Non-pigmented ciliary epithelial cell (primary cell): ENCODE measurements at regions not wholly inside any gene's neighbourhood (a gene's known extent, or its start where the extent isn't known, plus 50 kb on each side); places are given as distances from the start of the nearest gene placed in this dataset.
"Not testable (repeated sequence)": the region's sequence is repeated elsewhere in the genome, so short reads cannot be mapped to it uniquely, and the experiment has no call there.

Source experiments
- DNase-seq: peaks from one replicate; pipeline ENCODE4 v3.0.0-alpha.2; 2010; ENCODE audit warnings: low read depth

DNA sequence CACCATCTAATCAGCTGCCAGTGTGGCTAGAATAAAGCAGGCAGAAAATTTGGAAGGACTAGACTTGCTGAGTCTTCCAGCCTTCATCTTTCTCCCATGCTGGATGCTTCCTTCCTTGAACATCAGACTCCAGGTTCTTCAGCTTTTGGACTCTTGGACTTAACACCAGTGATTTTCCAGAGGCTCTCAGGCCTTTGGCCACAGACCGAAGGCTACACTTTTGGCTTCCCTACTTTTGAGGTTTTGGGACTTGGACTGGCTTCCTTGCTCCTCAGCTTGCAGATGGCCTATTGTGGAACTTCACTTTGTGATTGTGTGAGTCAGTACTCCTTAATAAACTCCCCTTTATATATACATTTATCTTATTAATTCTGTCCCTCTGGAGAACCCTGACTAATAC is 129.8 kb upstream of the MB21D2 start:
- DNase-seq = not testable (repeated sequence)

DNA sequence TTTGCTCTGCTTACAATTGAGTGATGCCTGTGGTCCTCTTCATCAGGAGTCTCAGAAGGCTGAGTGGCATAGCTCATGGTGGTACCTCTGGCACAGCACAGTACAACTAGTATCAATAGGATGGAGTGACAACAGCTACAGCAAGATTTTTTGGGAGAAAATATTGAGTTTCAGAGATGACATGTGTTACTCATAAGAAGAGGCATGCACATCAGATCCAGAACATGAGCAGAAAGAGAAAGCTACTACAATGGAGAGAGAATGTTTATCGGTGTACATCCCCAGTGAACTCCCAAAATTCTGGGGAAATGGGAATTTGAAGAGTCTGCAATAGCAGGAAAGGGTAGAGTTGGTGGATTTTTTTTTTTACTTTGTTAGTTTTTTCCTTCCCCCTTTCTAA is 130.5 kb upstream of the MB21D2 start:
- DNase-seq = no peak

DNA sequence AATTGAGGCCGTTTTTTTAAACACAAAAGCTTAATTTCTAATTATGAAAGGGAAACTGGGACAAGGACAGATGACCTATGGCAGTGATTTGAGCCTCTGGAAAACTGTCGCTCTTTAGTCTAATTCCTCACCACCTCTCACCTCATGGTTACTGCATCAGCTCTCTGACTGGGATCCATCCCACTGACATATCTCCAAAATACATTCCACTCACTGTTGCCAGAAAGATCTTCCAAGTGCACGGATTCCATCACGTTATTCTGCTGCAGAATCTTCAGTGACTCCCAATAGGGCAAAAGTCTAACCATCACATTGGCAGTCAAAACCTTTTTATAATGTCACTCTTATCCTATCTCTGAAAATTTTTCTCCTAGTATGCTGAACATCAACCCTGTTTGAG is 132.3 kb upstream of the MB21D2 start:
- no peak for DNase-seq

DNA sequence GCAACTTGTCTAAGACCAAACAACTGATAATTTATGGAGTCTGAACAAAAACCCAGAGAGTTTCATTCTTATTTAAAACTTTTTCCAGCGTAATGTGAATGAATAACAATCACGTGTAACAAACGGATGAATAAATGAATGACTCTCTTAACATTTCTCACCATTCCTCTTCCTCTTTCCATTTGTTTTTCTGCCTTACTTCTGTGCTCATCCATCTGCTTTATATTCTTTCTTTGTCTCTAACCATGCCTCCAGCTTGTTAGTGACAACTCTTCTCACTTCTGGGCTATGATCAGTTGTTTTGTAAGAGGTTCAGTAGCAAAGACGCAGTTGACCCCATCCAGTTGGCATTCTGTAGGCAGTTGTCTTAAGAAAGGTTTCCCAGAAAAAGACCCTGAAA is 133.7 kb upstream of the MB21D2 start:
- no peak for DNase-seq

DNA sequence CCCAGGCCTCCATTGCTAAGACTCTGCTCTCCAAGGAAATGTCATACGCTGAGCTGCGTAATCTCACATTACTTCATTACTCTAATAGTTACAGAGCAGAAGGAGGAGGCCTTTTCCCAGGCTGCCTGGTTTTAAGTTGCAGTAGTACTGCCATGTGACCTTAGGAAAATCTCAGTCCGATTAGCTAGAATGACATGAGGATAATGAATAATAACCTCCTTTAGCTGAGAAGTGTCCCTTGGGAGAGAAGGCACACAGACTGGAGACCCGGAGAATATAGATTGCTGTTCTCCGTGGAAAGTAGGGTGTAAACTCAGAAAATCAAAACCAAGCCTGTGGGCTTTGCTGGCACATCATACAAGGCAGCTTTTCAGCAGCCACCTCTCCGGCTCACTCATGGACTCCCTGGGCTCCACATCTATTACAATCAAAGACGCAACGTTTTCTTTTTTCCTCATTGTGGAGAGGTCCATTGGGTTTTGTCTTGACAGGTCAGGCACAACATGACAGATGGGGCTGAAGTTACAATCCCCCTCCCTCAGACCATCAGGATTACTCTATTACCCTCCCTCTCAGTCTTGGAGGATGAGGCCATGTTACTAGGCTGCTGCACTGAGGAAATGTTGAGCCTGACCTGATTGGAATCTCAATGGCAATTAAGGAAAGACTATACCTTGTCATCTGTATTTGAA is 134.8 kb upstream of the MB21D2 start:
- no peak for DNase-seq

DNA sequence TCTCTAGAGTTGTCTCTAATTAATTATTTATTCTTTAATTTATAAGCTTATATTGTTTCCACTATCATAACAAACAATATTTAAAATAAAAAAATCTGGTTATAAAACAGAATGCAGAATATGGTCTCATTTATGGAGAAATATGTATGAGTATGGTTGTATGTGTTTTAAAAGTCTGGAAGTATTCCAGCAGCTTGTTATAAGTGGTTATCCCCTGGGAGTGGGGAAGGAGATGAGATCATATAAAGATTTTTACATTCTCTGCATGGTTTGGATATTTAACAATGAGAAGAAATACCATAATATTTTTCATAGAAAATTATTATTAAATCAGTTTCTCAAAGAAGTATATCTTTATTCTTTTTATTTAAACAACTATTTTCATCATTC is 135.4 kb upstream of the MB21D2 start:
- DNase-seq = no peak

DNA sequence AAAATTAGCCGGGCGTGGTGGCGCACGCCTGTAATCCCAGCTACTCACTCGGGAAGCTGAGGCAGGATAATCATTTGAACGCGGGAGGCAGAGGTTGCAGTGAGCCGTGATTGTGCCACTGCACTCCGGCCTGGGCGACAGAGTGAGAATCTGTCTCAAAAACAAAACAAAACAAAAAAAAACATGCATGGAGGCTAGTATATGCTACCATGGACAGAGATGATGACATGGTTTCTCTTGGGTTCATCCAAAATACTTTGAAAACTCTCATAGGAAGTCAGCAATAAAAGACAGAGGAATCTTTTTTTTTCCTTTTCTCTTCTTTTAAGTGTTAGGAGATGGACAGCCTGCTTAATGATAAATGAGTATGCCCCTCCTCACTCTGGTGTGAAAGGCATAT is 137.7 kb upstream of the MB21D2 start:
- DNase-seq = no peak

DNA sequence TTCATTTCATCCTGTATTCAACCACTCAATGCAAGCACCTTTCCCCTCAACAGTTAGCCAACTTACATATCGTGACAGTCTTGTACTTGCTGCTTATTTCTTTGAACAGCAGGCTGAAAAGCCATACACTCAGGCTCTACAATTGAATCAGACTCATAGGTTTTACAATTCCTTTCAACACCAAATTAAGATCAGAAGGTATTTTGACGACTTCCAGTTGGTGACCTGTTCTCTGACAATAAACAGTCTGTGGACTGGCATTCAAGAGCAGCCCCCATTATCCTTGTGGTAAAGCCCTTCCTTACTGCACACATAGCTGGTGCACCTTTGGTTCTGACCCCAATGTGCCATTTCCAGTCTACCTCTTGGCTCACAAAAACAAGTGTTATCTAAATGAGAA is 140.0 kb upstream of the MB21D2 start:
- DNase-seq = no peak

DNA sequence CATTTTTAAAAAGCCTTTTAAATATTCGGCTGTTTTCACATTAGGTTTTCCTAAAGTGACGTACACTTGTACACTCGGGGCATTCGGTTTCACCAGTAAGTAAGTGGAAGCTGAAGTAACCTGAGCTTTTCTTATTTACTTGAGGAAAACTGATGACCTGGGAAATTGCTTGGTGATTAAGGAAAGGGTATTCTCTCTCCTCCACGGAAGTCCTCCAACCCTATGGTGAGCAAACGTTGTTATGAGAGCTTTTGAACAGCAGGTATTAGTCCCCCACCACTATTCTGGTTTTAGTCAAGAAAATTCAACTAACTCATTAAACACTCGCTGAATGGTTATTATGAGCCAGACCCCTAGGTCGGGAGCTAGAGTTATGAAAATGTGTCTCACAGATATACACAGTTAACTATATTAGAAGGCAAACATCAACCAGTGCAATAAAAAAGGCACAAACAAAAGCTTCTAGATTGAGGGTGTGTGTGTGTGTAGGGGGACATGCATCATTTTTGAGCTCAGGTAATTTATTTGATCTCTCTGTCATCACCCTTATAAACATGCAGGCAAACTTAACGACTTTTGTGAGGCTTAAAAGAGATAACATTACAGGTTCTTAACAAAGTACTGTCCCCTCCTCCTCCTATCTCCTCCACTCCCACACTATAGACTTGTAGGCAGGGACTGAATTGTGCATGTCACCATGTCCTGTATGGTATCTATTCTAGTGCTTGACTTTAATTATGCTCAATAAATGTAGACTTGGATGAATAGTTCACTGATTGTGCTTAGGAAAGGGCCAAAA is 143.3 kb upstream of the MB21D2 start:
- DNase-seq = no peak

DNA sequence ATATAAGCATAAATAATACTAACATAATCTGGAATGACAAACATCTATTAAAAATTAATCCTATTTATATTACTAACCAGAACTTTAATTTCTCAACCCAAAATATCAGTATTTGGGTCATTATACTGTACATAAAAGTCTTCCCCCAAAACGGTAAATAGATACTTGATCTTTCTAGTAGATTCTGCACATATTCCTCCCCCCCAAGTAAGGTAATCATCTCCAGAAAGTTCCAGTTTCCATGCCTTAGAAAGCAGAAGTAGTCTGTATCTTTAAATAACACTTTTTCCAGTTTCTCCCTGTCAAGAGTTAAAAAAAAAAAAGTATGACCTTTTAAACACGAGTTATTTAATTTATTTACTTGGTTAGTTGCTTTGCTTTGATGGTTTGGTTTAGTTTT is 150.7 kb upstream of the MB21D2 start:
- no peak for DNase-seq

DNA sequence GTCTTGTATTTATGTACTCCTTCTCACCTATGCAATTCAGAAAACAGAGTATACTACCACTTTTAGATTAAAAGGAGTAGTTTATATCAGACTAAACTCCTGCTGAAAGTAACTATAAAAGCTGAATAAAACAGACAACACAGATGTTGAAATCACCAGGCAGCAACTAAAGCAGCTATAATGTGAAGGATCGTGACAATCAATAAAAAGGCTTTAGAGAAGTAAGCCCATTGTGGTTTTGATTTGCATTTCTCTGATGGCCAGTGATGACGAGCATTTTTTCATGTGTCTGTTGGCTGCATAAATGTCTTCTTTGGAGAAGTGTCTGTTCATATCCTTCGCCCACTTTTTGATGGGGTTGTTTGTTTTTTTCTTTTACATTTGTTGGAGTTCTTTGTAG is 152.1 kb upstream of the MB21D2 start:
- not testable (repeated sequence) for DNase-seq

DNA sequence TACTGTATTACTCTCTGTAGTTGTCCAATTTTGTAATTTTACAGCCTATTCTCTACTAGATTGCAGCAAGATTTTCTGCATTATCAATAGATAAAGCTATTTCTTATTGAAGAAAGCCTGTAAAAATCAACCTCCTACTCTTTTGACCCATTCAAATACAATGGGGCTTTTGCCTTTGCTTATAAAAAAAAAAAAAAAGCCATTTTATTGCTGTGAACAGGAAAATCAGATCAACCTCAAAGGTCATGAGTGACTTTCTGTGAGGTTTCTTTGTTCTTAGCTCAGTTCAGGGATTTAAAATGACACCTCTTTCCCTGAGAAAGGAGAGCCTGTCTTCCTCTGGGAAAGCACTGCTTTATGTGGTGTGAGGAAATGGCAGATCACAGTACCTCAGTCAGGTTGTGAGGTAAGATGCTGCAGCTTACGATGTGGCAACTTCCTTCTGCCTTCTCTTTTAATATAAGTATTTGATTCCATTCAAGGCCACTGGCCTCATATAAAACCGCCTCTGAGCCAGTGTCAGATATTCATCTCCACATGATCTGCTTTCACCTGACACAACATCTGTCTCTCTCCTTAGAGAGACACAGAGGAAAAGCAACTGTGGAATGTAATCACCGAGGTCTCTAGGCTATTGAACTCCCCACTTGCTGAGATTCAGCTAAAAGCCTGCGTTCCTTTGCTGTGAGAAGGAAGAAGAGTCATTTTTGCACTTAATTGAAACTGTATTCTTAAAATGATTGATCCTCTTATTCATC is 161.5 kb upstream of the MB21D2 start:
- DNase-seq = no peak

DNA sequence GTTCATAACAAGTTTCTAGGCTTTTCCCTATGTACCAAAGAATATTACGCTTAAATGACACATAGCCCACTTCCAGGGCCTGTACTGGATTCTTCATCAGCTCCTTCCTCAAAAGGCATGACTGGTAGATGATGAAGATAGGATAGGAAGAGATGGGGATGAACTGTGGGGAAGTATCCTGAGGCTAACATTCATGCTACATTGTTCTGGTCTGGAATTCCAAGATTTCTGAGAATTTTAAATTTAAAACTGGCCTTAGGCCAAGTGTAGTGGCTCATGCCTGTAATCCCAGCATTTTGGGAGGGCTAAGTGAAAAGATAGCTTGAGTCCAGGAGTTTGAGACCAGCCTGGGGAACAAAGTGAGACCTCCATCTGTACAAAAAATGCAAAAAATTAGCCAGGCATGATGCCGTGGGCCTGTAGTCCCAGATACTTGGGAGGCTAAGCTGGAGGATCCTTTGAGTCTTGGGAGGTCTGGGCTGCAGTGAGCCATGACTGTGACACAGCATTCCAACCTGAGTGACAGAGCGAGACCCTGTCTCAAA is 160.1 kb upstream of the PLAAT1 start:
- no peak for DNase-seq

DNA sequence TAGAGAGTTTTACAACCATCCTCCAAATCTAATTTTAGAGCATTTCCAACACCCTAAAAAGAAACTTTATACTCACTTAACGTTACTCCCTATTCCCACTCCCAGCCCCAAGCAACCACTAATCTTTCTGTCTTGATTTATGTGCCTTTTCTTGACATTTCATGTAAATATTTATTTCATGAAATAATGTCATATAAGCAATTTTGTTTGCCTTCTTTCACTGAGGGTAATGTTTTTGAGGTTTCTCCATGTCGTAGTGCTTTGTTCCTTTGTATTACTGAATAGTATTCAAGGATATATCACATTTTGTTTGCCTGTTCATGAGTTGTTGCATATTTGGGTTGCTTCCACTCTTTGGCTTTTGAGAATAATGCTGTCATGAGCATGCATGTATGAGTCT is 155.4 kb upstream of the PLAAT1 start:
- DNase-seq = no peak

DNA sequence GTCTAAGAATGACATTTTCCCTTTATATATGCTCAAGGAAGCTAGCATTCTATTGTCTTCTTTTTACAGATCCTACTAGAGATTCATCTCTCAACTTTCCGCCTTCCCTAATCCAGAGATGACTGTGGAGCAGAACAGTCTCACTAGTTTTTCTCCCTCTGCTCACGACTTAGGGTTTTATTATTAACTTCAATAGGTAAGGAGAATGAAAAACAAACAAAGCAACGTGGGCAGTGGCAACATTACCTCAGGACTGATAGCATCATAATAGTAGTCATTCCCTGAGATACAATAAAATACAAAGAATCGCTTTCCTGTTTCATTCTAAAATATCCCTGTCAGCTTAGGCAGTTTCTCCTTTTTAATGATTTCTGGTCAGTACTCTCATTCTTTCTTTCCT is 154.3 kb upstream of the PLAAT1 start:
- DNase-seq = no peak

DNA sequence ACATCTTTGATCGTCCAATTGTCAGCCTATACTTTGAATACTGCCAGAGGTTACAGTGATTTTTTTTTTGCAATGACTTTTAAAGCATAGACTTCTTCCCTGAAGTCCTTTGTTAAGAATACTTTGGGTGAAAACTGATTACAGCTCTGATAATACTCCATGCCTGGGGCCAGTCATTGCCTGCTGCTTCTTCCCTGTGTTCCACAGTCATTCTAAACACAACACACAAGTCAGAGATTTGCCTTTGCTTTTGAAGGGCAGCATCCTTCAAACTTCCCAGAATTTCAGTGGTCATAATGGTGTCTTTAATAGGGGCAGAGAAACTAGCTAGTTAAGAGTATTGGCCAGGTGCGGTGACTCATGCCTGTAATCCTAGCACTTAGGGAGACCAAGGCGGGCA is 153.7 kb upstream of the PLAAT1 start:
- DNase-seq = no peak

DNA sequence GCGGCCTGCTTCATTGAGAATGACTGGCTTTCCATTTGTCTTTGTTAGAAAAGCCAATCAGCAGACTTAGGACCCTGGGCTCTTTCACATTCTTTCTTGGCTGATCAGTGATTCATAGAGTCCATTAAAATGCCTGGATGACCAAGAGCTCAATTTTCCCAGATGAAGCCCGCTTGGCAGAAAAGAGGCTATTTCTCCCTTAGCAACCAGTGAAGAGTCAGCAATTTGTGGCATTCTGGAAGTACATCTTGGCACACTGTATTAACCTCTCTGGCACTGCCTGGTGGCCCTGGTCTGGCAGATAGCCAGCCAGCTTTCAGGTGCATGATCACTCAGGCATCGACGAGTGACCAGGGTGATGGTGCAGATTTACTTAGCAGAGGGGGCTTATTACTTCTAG is 145.7 kb upstream of the PLAAT1 start:
- no peak for DNase-seq

DNA sequence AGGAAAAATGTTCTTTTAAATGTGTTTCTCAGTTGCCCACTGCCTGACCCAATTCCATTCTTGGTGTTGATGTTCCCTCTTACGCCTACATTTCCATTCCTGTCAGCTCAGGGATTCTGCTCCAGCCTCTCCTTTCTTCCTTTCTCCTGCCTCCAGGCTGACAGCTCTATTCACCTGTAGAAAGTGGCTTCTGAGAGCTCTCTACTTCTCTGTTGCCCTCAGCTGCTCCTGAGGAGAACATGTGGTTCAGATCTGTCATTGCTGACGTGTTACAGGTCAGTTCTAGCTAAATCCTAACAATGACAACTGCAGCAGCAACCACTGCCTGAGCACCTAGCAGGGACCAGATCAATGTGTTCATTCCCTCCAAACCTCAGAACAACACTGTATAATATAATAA is 144.9 kb upstream of the PLAAT1 start:
- DNase-seq = no peak

DNA sequence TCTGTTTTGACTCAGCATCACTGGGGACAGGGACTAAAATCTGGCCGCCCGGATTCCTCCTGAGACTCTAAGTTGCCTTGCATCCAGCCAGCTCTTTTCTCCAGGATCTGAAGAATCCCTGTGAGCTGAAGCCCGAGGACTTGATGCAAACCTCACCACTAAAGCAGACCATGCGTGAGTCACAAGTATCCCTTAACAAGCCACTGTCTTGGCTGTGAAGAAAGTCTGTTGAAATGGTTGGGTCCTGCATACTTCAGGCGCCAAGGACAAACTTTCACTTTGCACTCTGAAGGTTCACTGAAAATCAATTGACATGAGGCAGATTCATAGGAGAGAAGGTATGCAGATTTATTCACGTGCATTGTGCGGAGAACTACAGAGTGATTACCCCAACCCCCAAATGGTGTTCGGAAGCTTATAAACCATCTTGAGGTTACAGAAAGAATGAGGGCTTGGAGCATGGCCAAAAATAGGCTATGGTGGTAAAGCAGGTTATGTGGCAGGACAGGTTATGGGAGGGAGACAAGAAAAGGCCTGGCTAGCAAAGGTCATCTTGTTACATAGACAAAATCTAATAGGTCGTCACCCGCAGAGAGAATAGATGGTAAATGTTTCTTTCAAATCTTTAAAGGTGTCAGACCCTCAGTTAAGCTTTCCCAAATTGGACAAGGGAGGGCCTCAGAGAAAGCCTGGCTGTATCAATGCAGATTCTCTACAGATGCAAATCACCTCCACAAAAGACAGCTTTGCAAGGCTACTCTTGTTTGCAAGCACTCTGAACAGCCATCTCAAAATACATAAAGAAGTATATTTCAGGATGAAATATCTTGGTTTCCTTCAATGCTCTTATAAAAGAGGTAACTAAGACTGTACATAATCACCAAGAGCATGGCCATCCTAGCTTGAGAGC is 126.3 kb upstream of the PLAAT1 start:
- no peak for DNase-seq

DNA sequence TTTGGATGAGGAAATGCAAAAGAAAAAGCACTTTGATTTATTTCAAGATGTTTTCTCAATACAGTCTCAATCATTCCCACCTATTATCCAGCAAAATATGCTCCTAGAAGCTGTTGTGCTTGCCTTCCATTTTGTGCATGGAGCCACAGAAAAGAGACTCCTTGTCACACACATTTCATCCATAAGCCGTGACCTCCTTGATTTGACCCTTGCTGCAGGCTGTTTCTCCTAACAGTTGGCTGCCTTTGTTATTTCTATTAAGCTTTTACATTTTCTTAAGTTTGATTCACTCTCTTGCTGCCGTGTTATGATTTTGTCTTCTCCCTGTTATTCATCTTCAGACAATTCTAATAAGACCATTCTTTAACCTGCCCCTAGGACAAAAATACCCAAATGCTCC is 124.2 kb upstream of the PLAAT1 start:
- DNase-seq = no peak

DNA sequence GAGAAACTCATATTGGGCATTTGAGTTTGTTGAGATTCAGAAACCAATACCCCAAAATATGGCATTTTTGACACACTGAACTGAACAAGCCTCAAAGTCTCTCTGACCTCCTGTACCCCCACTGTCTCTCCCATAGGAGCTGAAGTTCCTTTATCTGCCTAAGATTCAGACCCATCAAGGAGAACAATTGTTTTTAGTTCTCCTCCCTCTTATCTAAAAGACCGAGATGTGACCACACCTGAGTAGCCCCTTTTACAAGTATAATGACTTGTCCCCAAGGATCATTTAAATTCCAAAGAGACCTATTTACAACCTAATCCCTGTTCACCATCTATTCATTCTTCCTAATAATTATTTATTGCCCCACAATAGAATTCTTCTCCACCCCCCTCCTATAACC is 122.1 kb upstream of the PLAAT1 start:
- no peak for DNase-seq

DNA sequence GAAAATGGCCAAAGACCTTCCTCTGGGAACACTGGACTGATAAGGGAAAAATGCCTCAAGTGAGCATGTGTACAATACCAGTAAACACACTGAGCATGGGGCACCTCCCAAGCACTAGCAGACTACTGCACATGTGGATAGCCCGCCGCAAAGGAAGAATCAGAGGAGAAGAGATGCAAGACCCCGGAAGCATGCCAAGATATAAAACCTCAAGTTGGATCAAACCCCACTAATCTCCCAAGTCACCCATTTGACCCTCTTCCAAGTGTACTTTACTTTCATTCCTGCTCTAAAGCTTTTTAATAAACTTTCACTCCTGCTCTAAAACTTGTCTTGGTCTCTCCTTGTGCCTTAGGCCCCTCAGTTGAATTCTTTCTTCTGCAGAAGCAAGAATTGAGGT is 121.1 kb upstream of the PLAAT1 start:
- no peak for DNase-seq
